ENCODE measurements at regions not wholly inside any gene's neighbourhood (a gene's known extent, or its start where the extent isn't known, plus 50 kb on each side); places are given as distances from the start of the nearest gene placed in this dataset.

GRCh38 chr9:87113874-87114273 lies 166.6 kb upstream of the GAS1 start:
- no peak for DNase-seq (ENCODE audit: insufficient read length, low spot score)
- FAIRE-seq: no peak

GRCh38 chr9:87115785-87116184 lies 168.5 kb upstream of the GAS1 start:
- no peak for FAIRE-seq
- no peak for DNase-seq (ENCODE audit: insufficient read length, low spot score)

GRCh38 chr9:87116492-87116891 lies 169.2 kb upstream of the GAS1 start:
- DNase-seq (ENCODE audit: insufficient read length, low spot score) (no peak), FAIRE-seq (no peak)

GRCh38 chr9:87118594-87118993 lies 171.3 kb upstream of the GAS1 start:
- FAIRE-seq (no peak), DNase-seq (ENCODE audit: insufficient read length, low spot score) (no peak)

GRCh38 chr9:87119328-87119881 lies 172.1 kb upstream of the GAS1 start:
- no peak for FAIRE-seq
- DNase-seq (ENCODE audit: insufficient read length, low spot score): no peak

GRCh38 chr9:87120610-87121009 lies 173.3 kb upstream of the GAS1 start:
- FAIRE-seq (no peak), DNase-seq (ENCODE audit: insufficient read length, low spot score) (no peak)

- DNase-seq (ENCODE audit: insufficient read length, low spot score): no peak
- FAIRE-seq: no peak
These were observed 175.8 kb upstream of the GAS1 start for GRCh38 chr9:87122947-87123685.

GRCh38 chr9:87123830-87124229 lies 176.5 kb upstream of the GAS1 start:
- FAIRE-seq (no peak), DNase-seq (ENCODE audit: insufficient read length, low spot score) (no peak)

- FAIRE-seq (no peak), DNase-seq (ENCODE audit: insufficient read length, low spot score) (no peak)
These were observed 178.5 kb upstream of the GAS1 start for GRCh38 chr9:87125819-87126218.

GRCh38 chr9:87127543-87127942 lies 180.2 kb upstream of the GAS1 start:
- no peak for FAIRE-seq
- no peak for DNase-seq (ENCODE audit: insufficient read length, low spot score)

GRCh38 chr9:87127978-87128614 lies 180.8 kb upstream of the GAS1 start:
- FAIRE-seq (no peak), DNase-seq (ENCODE audit: insufficient read length, low spot score) (no peak)

GRCh38 chr9:87128844-87129493 lies 181.7 kb upstream of the GAS1 start:
- FAIRE-seq (no peak), DNase-seq (ENCODE audit: insufficient read length, low spot score) (no peak)

GRCh38 chr9:87135074-87135473 lies 187.8 kb upstream of the GAS1 start:
- no peak for FAIRE-seq

GRCh38 chr9:87137718-87138117 lies 190.4 kb upstream of the GAS1 start:
- no peak for DNase-seq (ENCODE audit: insufficient read length, low spot score)
- no peak for FAIRE-seq

More at GRCh38 chr9:87135074-87135473, 187.8 kb upstream of the GAS1 start:
- DNase-seq (ENCODE audit: insufficient read length, low spot score): no peak

- FAIRE-seq (no peak), DNase-seq (ENCODE audit: insufficient read length, low spot score) (no peak)
These were observed 191.1 kb upstream of the GAS1 start for GRCh38 chr9:87138128-87139040.

- no peak for FAIRE-seq
- no peak for DNase-seq (ENCODE audit: insufficient read length, low spot score)
These were observed 191.9 kb upstream of the GAS1 start for GRCh38 chr9:87139099-87139730.

- FAIRE-seq (no peak), DNase-seq (ENCODE audit: insufficient read length, low spot score) (no peak)
These were observed 192.8 kb upstream of the GAS1 start for GRCh38 chr9:87140142-87140541.

- DNase-seq (ENCODE audit: insufficient read length, low spot score) (no peak), FAIRE-seq (no peak)
These were observed 193.4 kb upstream of the GAS1 start for GRCh38 chr9:87140605-87141109.

GRCh38 chr9:87141124-87141523 lies 193.8 kb upstream of the GAS1 start:
- FAIRE-seq (no peak), DNase-seq (ENCODE audit: insufficient read length, low spot score) (no peak)

GRCh38 chr9:87146933-87147332 lies 199.6 kb upstream of the GAS1 start:
- FAIRE-seq (no peak), DNase-seq (ENCODE audit: insufficient read length, low spot score) (no peak)

Data from GM19239 (cell line).